CD4-positive, alpha-beta T cell treated with Interleukin-12 subunit alpha and Interleukin-12 subunit beta, for 1 hour (primary cell): ENCODE measurements at regions not wholly inside any gene's neighbourhood (a gene's known extent, or its start where the extent isn't known, plus 50 kb on each side); places are given as distances from the start of the nearest gene placed in this dataset.
A peak's percentile ranks its signal among the peaks of the same experiment; 100 is the strongest.

ENCODE experiments used
- DNase-seq: peaks from one replicate; pipeline ENCODE4 v3.0.0-alpha.2; 2020

DNA sequence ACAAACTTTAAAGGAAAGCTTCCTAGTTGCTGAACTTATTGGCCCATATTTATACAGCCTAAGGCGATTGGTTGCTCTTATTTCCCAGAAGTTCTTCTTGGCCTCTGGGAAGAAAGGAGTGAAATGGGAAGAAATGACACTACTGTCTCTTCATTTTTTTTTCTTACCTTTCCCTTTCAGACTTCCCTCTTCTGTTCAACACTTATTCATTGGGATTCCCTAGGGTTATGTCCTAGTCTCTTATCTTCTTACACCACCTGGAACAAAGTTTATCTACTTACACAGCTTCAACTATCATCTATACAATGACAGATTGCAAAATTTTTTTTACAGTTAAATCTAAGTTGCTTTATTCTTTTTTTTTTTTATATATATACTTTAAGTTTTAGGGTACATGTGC, 68.0 kb downstream of the SNX12 start:
- no peak for DNase-seq

DNA sequence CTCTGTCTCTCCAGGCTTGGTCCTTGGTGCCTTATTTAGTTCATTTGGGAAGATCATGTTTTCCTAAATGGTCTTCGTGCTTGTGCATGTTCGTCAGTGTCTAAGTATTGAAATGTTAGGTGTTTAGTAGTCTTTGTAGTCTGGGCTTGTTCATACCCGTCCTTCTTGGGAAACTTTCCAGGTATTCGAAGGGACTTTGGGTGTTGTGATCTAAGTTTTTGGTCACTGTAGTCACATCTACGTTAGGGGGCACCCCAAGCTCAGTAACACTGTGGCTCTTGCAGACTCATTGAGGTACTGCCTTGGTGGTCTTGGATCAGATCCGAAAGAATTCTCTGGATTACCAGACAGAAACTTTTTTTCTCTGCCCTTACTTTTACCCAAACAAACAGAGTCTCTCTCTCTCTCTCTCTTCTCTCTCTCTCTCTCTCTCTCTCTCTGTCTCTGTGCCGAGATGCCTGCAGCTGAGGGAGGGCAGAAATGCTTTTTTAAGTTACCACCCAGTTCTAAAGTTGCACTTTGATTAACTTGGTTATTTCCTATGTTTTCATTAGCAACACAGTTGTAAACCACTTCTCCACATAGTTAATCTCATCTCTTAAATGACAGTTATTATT, 67.6 kb upstream of the SLC7A3 start:
- DNase-seq = peak; percentile 24

DNA sequence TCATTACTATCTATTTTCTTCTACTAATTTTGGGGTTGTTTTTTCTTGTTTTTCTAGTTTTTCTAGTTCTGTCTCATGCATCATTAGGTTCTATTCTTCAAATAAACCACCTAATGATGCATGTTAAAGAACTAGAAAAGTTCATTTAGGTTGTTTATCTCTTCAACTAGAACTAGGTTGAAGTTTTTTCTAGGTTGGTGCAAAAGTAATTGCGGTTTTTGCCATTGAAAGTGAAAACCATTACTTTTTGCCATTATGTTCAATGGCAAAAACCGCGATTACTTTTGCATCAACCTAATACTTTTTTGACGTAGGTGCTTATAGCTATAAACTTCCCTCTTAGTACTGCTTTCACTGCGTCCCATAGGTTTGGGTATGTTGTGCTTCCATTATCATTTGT, 64.4 kb upstream of the SLC7A3 start:
- no peak for DNase-seq

DNA sequence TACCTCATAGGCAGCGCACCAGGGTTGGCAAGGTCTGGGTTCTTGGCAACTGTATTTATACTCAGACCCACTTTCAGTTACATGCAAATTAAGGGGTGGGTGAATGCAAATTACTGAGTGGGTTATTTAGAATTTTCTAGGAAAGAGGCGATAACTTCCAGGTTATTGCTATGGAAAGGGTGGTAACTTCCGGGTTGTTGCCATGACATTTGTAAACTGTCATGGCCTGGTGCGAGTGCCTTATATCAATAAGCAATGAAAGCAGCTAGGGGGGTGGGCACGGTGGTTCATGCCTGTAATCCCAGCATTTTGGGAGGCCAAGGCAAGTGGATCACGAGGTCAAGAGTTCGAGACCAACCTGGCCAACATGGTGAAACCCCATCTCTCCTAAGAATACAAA, 57.5 kb upstream of the SLC7A3 start:
- DNase-seq = no peak
